Lung (tissue), 11 donors: ENCODE measurements at regions not wholly inside any gene's neighbourhood (a gene's known extent, or its start where the extent isn't known, plus 50 kb on each side); places are given as distances from the start of the nearest gene placed in this dataset.

Experiments used
- ATAC-seq: fragments of 200-7000 bp; cut with Tn5 transposase; one replicate; pipeline ENCODE4 v1.9.1; 2020; ENCODE audit warnings: moderate number of reproducible peaks; ENCODE audit not compliant: insufficient read depth, low FRiP score
- DNase-seq, 3 donors: peaks; one replicate each; pipeline ENCODE4 v3.0.0-alpha.2; 2013 to 2017
- H3K27ac ChIP-seq, 2 donors: one replicate each; pipeline ENCODE4 v1.5.1; 2013; ENCODE audit warnings: mild to moderate bottlenecking in 2 of 2, moderate library complexity in 2 of 2, control low read depth in 1 of 2, inconsistent platforms in 1 of 2, low read depth in 1 of 2, low read length in 1 of 2
- H3K27me3 ChIP-seq, 3 donors: one replicate each; pipeline ENCODE4 v1.5.1; 2013; ENCODE audit warnings: low read length in 2 of 3; ENCODE audit not compliant: control insufficient read depth in 3 of 3, insufficient read depth in 3 of 3
- H3K36me3 ChIP-seq, 4 donors: one replicate each; pipeline ENCODE4 v1.5.1; 2013; ENCODE audit warnings: low read length in 4 of 4, mild to moderate bottlenecking in 1 of 4, moderate library complexity in 1 of 4; ENCODE audit not compliant: control insufficient read depth in 4 of 4, insufficient read depth in 4 of 4
- H3K4me1 ChIP-seq, 5 donors: one replicate each; pipeline ENCODE4 v1.5.1; 2013; ENCODE audit warnings: low read length in 5 of 5, mild to moderate bottlenecking in 2 of 5, moderate library complexity in 1 of 5; ENCODE audit not compliant: control insufficient read depth in 5 of 5, insufficient read depth in 5 of 5
- H3K4me3 ChIP-seq: one replicate; pipeline ENCODE4 v1.5.1; 2013; ENCODE audit warnings: mild to moderate bottlenecking, control low read depth, moderate library complexity
- H3K9ac ChIP-seq, 2 donors: one replicate each; pipeline ENCODE4 v1.5.1; 2013; ENCODE audit warnings: low read length in 2 of 2, control low read depth in 1 of 2; ENCODE audit not compliant: insufficient read depth in 1 of 2
- H3K9me3 ChIP-seq, 4 donors: one replicate each; pipeline ENCODE4 v1.5.1; 2013; ENCODE audit warnings: low read length in 3 of 4, mild to moderate bottlenecking in 1 of 4, moderate library complexity in 1 of 4; ENCODE audit not compliant: control insufficient read depth in 4 of 4, insufficient read depth in 3 of 4
- WGBS, 2 donors: extraction: QIAGEN DNeasy Blood & Tissue Kit; methylation state at CpG; one replicate each; pipeline ENCODE4 v1.1.7; 2013; 5-methylcytosine and 5-hydroxymethylcytosine counted together
- TF ChIP-seq, protein P1 (sequence below): IDR thresholded peaks from 2 replicates; pipeline ENCODE4 v1.5.1; 2012; ENCODE audit warnings: mild to moderate bottlenecking; ENCODE audit errors: control extremely low read depth, extremely low read depth
- donor health status: control.
- donor health status: control.
- donor health status: Bipolar disorder and iron deficiency.
- donor health status: healthy.
- donor health status: DM: yes; HTN: yes; CAD: no.

GRCh38 chr7:24472093-24472492 is 101.2 kb upstream of the PALS2 start:
- H3K27ac ChIP-seq, result no peak overlapping the region
- H3K4me3 ChIP-seq, result no peak overlapping the region
- H3K4me1 ChIP-seq, result peaks cover 0 to 6% (median 0%) of the 10 kb centered on the region in 5 donors
- TF ChIP-seq, protein P1, sequence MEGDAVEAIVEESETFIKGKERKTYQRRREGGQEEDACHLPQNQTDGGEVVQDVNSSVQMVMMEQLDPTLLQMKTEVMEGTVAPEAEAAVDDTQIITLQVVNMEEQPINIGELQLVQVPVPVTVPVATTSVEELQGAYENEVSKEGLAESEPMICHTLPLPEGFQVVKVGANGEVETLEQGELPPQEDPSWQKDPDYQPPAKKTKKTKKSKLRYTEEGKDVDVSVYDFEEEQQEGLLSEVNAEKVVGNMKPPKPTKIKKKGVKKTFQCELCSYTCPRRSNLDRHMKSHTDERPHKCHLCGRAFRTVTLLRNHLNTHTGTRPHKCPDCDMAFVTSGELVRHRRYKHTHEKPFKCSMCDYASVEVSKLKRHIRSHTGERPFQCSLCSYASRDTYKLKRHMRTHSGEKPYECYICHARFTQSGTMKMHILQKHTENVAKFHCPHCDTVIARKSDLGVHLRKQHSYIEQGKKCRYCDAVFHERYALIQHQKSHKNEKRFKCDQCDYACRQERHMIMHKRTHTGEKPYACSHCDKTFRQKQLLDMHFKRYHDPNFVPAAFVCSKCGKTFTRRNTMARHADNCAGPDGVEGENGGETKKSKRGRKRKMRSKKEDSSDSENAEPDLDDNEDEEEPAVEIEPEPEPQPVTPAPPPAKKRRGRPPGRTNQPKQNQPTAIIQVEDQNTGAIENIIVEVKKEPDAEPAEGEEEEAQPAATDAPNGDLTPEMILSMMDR, result no peak
- ATAC-seq, result no peak
- 85 to 92% methylated on average over 1 of the region's 1 CpG for WGBS, 2 donors
- no peaks in the 10 kb centered on the region for H3K9me3 ChIP-seq
- no peaks in the 10 kb centered on the region for H3K36me3 ChIP-seq
- H3K9ac ChIP-seq, result no peak overlapping the region
- H3K27me3 ChIP-seq, result no peaks in the 10 kb centered on the region
- DNase-seq, result no peak

DNA sequence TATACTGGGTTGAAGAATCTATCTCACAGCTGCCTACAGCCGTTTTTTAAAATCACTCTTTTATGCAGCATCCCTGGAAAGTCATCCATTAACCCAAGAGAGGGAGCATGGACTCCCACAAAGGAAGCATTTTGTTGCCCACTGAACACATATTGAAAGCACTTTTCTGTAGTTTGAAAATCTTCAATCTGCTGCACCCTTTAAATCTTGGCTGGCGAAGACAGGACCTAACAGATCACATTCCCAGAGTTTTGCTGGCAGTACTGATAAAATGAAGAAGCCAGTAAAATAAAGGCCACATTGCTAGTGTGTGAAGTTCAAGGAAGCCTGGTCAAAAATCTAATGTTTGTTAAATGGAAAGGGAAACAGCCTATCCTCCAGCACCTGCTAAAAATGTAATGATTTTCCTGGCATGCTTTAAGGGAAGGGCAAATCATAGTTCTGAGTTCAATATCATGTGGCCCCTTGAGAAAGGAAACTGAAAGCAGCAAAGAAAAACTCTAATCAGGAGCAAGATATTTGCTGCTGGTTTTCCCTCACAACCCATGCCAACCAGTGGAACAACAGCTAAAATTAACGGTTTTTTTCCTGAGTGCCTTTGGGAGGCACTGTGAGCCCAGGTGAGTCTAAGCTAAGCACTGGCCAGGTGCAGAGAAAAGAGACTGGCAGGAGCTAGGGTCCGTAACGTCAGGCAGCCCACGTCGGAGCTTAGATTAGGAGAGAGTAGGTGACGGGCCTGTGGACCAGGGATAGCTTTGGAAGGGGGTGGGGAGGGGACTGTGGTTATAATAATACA is 97.9 kb upstream of the PALS2 start:
- DNase-seq, result peak in 1 of 3 donors; percentile 29
- Histone ChIP-seq H3K4me1 (peaks cover 0 to 6% (median 0%) of the 10 kb centered on the region in 5 donors), H3K36me3 (no peaks in the 10 kb centered on the region), H3K9me3 (no peaks in the 10 kb centered on the region), H3K27ac (no peak overlapping the region), H3K9ac (no peak overlapping the region), H3K4me3 (no peak overlapping the region), H3K27me3 (no peaks in the 10 kb centered on the region)
- 71 to 77% methylated on average over 8 of the region's 8 CpGs for WGBS, 2 donors
- no peak for ATAC-seq
- TF ChIP-seq, protein P1, result no peak

DNA sequence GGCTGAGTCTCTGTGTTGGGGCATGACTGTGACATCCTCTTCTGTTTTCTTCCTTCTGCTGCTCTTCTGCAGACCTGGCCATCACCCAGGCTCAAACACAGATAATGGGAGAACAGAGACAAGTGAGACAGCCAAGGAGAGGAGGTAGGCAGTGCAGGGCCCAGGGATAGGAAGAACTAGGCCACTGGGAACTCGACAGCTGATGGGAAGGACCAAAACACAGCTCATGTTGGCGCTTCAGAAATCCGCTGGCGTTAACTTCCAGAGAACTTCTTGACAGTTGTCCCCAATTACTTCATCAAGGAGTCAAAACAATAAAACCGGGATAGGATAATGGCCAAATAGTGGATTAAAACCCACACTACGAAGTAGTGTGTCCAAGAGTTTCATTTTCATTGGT is 97.0 kb upstream of the PALS2 start:
- H3K9ac ChIP-seq, result no peak overlapping the region
- H3K4me3 ChIP-seq, result no peak overlapping the region
- H3K27ac ChIP-seq, result peak overlapping the region in 1 of 2 donors; percentile 15
- peaks cover 0 to 6% (median 0%) of the 10 kb centered on the region in 5 donors for H3K4me1 ChIP-seq
- peak in 2 of 3 donors; percentile 20 to 44 for DNase-seq
- 84 to 87% methylated on average over 6 of the region's 6 CpGs for WGBS, 2 donors
- ATAC-seq, result no peak
- H3K9me3 ChIP-seq, result no peaks in the 10 kb centered on the region
- no peaks in the 10 kb centered on the region for H3K27me3 ChIP-seq
- H3K36me3 ChIP-seq, result no peaks in the 10 kb centered on the region
- TF ChIP-seq, protein P1, result no peak
